Activated CD8-positive, alpha-beta memory T cell treated with anti-CD3 and anti-CD28 coated beads, Interleukin-2, amount 10 ng/mL, durations not matched to agents 7 days and 5 days (primary cell): ENCODE measurements at regions not wholly inside any gene's neighbourhood (a gene's known extent, or its start where the extent isn't known, plus 50 kb on each side); places are given as distances from the start of the nearest gene placed in this dataset.

Experiments
- ATAC-seq: fragments of 150-1000 bp; cut with Tn5 transposase; one replicate; pipeline ENCODE4 v1.10.0; 2021; ENCODE audit warnings: moderate library complexity
- CTCF ChIA-PET: fragments of 350-600 bp; sonication (Branson Sonifier 250); formaldehyde crosslinking; loops from one replicate; lab custom pipeline; 2021; ENCODE audit warnings: antibody characterized with exemption; lab: Charles Lee
- DNase-seq: peaks from one replicate; pipeline ENCODE4 v3.0.0-alpha.2; 2020
- H3K27ac Mint-ChIP-seq: one replicate; pipeline ENCODE4 v1.8.0; 2021; ENCODE audit warnings: mild to moderate bottlenecking, mixed read lengths
- H3K27me3 Mint-ChIP-seq: one replicate; pipeline ENCODE4 v1.8.0; 2021; ENCODE audit warnings: mixed read lengths
- H3K36me3 Mint-ChIP-seq: one replicate; pipeline ENCODE4 v1.8.0; 2021; ENCODE audit warnings: mild to moderate bottlenecking, mixed read lengths
- H3K4me1 Mint-ChIP-seq: one replicate; pipeline ENCODE4 v1.8.0; 2021; ENCODE audit warnings: mixed read lengths
- H3K4me3 Mint-ChIP-seq: one replicate; pipeline ENCODE4 v1.8.0; 2021; ENCODE audit warnings: mild to moderate bottlenecking, moderate library complexity, mixed read lengths
- H3K9me3 Mint-ChIP-seq: one replicate; pipeline ENCODE4 v1.8.0; 2022; ENCODE audit warnings: low read depth, mixed read lengths

DNA sequence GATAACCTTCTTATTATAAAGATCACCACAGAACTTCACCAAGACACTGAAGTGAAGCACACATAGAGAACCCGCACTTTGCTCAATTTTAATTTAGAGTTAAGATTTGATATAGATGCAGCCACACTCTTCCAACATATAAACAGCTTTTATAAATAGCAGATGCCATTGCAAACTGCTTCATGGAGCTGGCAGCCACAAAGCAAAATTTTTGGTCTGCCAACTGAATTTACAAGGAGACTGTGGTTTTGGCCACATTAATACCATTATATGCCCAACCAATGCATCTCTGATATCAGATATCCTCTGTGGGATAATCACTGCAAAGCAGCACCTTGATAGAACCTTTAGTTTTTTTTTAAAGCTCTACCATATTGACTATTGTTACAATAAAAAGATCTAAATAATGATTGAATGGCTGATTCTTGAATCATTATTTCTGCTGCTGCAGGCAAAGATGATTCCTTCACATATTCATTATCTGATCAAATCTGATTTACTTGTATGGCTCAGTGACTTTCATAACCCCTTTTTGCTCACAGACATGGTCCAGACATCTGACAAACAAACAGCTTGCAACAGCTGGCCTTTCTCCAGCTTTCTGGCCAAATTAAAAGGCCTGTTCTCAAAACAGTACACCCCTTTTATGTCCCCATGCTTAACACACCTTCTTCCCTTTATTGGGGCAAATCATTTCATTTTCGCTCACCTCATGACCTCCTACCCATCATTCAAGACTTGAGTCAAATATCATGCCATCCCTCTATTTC lies 88.4 kb downstream of the METTL4 start:
- Mint-ChIP-seq H3K27me3 (peaks cover 33% of the 10 kb centered on the region), H3K4me1 (no peaks in the 10 kb centered on the region), H3K4me3 (no peak overlapping the region), H3K9me3 (no peaks in the 10 kb centered on the region), H3K36me3 (no peaks in the 10 kb centered on the region), H3K27ac (no peak overlapping the region)
- no peak for ATAC-seq
- CTCF ChIA-PET, result no interaction called here
- no peak for DNase-seq

DNA sequence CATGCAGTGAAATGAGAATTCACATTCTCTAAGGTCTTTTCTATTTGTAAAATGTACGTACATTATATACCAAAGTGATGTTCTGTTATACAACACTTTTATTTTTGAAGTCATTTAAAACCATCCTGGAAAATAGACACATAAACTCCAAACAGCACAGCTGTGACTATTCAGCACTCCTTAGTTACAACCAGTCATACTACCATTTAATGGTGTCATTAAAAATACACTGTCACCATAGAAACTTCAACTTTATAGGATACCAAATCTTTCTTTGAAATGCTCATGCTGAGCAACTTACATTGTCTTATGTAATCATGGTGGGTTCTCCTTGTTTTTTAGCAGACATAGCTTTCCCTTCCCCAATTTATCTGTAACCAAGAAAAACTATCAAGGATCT lies 85.3 kb downstream of the METTL4 start:
- Mint-ChIP-seq H3K27me3 (peaks cover 31% of the 10 kb centered on the region), H3K4me1 (no peaks in the 10 kb centered on the region), H3K4me3 (no peak overlapping the region), H3K9me3 (no peaks in the 10 kb centered on the region), H3K36me3 (no peaks in the 10 kb centered on the region), H3K27ac (no peak overlapping the region)
- CTCF ChIA-PET, result no interaction called here
- DNase-seq (no peak), ATAC-seq (no peak)

DNA sequence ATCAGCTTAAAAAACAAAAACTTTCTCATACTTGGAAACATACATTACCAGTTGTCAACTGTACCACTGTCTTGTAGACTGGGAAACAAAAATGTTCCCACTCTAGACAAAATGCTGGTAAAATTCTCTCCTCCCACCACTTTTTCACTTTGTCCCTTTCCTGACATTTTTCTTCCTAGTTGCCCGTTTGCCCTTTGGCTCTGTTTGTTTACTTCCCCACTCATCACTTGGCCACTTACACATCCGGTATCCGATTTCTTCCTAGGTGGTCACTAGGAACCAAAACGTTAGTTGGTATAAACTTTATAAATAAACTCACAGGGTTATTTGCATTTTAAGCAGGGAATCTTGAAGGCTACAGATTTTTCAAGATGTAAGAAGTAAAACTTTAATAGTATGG lies 84.9 kb downstream of the METTL4 start:
- Mint-ChIP-seq H3K27ac (no peak overlapping the region), H3K4me1 (no peaks in the 10 kb centered on the region), H3K27me3 (peaks cover 31% of the 10 kb centered on the region), H3K9me3 (no peaks in the 10 kb centered on the region), H3K36me3 (no peaks in the 10 kb centered on the region), H3K4me3 (no peak overlapping the region)
- no peak for DNase-seq
- no peak for ATAC-seq
- CTCF ChIA-PET, result no interaction called here
